CD4-positive, alpha-beta T cell treated with Interleukin-4 for 1 hour (primary cell): ENCODE measurements at regions not wholly inside any gene's neighbourhood (a gene's known extent, or its start where the extent isn't known, plus 50 kb on each side); places are given as distances from the start of the nearest gene placed in this dataset.

ENCODE experiments used
- DNase-seq, 2 donors: peaks; one replicate each; pipeline ENCODE4 v3.0.0-alpha.2; 2020 to 2022

DNA sequence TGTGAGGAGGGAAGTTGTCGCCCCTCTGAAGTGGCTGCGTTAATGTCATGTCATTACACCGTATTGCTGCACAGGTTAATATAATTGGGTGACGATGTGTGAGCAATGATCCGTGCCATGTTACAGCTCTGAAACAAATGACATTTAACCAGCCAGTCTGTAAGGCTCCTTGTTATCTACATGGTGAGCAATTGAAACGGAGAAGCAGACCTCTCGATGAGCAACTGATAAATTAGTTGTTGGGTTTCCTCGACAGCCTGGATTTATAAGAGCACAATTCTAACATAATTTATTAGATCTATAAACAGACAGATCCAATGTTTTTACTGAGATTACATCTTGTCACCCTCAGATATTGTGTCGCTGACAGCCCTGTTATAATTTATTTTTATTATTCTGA, 49.9 kb upstream of the MAFB start:
- DNase-seq: no peak

DNA sequence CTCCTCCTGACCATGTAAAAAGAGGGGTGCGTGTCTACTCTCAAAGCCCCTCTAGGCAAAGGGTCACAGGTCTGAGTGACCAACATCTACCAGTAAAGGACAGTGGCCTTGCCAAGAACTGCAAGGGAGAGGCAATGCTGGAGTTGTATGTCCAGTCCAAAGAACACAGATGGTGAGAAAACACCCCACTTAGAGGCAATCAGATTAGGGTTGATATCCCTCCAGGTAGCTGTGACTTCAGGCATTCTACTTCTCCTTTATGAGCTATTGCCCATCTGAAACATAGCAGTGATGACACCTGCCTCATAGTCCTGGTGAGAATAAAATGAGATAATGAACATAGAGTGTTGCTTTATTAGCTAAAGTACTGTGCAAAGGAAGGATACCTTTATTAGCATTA, 50.8 kb upstream of the MAFB start:
- no peak for DNase-seq

DNA sequence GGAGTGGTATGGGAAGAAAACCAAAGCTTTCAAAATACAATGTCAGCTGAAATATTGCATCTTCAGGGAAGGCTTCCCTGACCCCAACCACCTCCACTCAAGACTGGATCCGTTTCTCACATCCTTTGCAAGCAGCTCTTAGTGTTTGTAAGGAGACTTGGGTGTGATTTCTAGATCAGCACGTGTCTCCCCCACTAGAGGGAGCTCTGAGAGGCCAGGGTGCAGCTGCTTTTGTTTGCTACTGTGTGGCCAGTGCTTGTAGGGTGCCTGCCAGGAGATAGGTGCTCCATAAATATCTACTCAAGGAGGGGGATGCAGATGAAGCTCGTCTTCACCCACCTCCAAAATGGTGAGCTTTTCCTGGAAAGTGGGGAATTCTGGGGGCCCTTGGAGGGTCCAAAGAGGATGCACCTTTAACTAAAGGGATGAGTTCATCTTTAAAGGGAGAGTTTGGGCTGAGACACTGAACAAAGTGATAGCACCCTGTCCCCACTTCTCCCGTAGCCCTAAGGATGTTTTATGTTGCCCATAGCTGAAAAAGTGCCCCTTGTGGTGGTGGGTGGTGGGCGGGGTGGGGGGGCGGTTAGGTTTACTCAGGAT, 52.6 kb upstream of the MAFB start:
- peak; percentile 38 to 46 for DNase-seq

- DNase-seq: no peak
Observed at GRCh38 chr20:40743141-40743775, 54.2 kb upstream of the MAFB start.

DNA sequence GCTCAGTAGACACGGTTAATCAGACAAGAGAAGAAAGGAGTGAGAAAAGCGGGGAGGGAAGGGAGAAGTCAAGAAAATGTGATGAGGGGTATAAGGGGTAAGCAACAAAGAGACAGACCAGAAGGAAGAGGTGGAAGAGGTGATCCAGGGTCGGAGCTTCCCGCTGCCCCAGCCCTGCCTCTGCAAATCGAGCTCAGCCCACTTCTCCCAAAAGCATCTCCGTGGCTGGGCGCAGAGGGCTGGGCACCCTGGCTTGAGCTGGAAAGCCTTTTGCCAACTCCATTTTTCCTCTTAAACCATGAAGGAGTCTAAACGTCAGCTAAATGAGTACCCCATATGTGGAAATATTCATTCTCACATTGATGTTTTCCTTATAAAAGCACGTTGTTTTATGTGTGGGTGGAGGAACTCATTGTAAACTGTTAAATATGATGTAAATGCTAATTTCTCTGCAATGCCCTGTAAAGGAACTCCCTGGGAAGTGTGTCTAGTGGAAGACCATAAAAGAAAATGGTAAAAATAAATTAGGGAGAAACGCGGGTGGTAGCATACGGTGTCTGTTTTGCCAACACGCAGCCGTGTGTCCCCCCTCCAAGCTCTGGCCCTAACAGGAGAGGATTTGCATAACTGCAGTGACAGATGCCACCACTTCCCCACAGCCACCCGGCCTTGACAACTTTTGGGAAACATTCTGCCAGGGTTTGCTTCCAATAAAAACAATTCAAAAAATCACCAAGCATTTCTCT, 55.2 kb upstream of the MAFB start:
- no peak for DNase-seq

DNA sequence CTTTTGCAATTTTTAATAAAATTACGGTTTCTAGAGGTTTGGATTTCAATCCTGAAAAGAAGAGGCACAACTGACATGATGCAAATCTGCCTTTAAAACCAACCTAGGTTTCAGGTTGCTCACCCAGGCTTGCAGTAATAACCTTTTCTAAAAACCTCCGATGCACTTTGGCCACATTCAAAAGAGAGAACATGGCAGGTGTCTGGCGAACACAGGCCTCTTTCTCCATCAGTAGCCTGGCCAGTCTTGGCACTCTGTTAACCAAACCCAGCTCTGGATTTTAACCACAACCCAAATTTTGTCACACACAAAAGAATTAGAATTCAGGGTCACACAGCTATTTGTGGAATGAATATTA, 55.8 kb upstream of the MAFB start:
- DNase-seq: no peak

GRCh38 chr20:40746251-40746650, 57.2 kb upstream of the MAFB start:
- no peak for DNase-seq

GRCh38 chr20:40748182-40748581, 59.1 kb upstream of the MAFB start:
- DNase-seq: no peak

GRCh38 chr20:40749985-40750506, 61.0 kb upstream of the MAFB start:
- DNase-seq: no peak

- DNase-seq: no peak
Observed at GRCh38 chr20:40750541-40751035, 61.6 kb upstream of the MAFB start.

GRCh38 chr20:40753472-40753871, 64.4 kb upstream of the MAFB start:
- no peak for DNase-seq

DNA sequence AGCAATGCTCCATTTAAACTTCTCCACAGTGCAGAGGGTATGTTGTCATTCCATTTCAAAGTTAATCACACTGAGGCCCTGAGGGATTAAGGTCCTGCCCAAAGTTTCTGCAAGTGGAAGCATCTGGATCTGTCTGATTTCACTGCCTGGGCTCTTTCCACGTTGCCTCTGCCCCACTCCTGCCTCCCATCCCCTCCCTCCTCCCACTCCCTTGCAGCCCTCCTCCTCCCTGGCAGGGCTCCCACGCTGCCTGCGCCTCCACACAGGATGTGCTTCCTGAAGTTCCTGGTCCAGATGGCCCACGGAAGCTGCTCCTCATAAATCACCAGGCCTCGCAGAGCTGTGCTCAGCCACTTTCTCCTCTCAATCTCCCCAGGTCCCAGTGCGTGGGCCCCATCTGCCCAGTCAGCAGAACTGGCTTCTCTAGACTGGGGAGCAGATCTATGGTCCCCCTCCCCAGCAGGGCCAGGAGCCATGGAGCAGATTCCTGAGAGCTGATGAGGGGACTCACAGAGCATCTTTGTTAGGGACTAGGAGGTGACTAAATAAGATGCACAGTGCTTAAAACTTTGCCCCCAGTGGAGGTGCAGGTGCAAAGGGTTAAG, 65.4 kb upstream of the MAFB start:
- DNase-seq: no peak

- DNase-seq: peak in 1 of 2 donors; percentile 49
Observed at GRCh38 chr20:40757087-40757486, 68.1 kb upstream of the MAFB start.

DNA sequence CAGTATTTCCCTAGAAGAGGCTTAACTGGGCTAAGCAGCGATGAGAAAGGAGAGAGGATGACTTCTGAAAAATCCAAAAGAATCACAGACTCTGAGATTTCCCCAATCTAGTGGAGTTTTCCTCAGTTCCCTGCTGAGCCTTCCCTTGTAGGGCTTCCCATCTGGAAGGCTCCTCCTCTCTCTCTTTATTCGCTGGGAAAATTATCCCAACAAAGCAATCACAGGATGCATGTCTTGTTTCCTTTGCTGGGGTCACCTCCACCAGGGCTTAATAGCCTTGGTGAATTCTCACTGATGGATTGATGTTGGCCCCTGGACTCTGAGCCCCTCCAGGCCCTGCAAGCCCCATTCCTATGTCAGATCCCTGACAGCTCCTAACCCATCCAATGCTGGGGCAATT, 69.8 kb upstream of the MAFB start:
- no peak for DNase-seq

DNA sequence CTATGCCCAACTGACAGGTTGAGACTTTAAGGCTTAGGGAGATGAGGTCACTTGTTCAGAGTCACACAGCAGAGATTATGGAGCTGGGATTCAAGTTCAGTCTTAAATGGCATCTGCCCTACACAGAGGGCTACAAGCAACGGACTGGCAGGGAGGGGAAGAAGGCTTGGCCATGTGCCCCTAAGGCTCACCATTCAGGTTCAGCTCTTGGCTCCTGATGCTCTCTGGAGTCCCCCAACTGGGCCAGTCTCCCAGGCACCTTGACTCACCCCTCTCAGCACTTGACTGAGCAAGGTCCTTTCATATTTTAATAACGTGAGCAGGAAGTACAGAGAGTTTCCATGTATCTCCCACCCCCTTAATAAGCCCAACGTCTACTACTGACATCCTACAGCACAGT, 71.4 kb upstream of the MAFB start:
- no peak for DNase-seq

GRCh38 chr20:40763646-40764295, 74.7 kb upstream of the MAFB start:
- DNase-seq: no peak

- no peak for DNase-seq
Observed at GRCh38 chr20:40765814-40766480, 76.9 kb upstream of the MAFB start.

DNA sequence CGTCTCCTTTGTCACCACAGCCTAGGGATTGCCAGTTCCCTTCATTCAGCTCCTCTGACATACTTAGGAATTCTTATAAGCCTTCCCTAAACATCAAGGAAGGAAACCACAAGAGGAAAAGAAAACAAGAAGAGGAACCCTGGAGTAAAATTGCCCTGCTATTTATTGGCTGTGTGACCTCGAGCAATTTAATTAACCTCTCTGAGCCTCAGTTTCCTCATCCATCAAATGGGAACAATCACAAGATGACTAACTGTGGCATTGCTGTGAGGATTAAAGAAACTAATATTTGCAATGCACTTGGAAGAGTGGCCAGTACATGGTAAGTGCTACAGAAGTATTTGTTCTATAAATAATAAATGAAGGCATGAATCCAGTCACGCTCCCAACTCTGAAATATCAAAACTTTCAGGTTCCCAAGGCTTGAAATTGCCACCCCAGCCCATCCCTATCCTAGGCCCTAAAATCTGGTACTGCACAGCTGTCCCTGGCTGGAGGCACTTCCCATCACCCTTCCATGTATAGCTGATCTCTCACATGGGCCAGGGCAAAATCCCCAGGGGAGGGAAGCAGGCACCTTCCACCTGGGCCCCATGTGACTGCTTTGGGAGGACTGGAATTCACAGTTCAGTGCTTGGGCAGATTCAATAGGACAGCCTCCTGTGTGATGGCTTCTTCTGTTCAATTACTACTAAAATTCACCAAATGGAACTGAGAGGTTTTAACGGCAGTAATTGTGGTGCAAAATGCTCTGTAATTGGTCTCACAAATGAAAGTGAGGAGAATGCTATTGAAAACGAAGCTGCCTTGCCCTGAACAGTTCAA, 78.0 kb upstream of the MAFB start:
- DNase-seq: no peak

DNA sequence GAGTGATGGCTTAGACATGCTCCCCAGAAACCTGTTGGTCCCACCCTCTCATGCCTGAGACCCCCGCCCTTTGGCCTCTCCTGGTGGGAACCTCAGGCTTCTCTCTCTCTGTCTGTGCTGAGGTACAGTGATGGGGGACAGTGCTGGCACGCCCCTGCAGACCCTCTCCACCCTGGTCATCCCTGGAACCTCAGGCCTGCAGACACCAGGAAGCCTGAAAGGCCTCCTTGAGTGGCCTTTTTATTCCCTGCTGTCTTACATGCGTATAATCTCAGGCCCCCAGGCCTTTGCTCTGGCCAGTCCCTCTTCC, 78.5 kb upstream of the MAFB start:
- DNase-seq: no peak

DNA sequence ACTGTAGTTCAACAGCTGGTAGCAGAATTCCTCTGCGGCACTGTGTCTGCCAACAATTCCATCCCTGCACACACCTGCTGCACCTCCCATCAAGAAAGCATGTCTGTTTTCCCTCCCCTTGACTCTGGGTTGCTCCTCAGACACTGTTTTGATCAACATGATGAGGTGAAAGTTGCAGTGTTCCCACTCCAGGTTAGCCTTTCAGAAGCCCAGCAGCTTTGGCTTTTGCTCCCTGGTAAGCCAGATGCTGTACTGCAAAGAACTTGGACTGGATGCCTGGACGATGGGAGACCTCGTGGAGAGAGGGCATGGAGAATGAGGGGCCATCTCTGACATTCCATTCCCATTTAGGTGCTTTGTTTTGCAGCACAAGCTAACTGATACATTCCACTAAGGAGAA, 79.1 kb upstream of the MAFB start:
- no peak for DNase-seq

GRCh38 chr20:40769677-40770285, 80.7 kb upstream of the MAFB start:
- peak in 1 of 2 donors; percentile 32 for DNase-seq
